Stimulated activated CD4-positive, alpha-beta T cell treated with anti-CD3 and anti-CD28 coated beads, Interleukin-2, amount 100 ng/mL, for 48 hours (primary cell): ENCODE measurements at regions not wholly inside any gene's neighbourhood (a gene's known extent, or its start where the extent isn't known, plus 50 kb on each side); places are given as distances from the start of the nearest gene placed in this dataset.

Experiments
- DNase-seq, 2 donors: peaks; one replicate each; pipeline ENCODE4 v3.0.0-alpha.2; 2020

DNA sequence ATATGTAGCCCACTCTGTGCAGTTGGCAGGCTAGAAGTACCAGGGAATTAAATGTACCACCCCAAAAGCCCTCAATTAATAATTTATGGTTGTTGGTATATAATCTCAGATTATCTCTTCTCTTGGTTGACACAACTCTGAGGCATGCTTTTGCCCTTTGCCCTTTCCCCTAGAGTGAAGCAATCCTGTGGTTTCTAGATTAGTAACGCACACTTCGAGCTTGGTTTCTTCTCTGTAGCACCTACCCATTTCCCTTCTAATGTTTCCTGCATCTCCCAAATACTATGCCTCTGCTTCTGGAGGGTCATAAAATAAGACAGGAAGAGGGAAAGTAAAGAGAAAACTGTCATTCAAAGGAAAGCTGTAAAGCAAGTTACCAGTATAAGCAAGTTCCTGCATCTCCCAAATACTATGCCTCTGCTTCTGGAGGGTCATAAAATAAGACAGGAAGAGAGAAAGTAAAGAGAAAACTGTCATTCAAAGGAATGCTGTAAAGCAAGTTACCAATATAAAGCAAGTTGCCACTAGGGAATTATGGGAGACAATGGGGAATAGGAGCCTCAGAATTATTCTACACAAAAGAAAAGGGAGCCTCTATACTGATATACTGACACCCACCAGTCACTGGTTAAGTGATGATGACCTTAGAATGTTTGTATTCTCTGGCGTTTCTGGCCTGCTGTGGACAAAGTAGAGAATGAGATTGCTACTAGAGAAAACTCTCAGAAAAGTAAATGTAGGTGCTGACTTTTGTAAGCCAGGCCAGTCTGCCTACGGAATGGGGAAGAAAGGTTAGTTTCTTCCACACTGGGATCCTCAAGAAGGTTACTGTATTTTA is 862.6 kb upstream of the MAN1A1 start:
- no peak for DNase-seq

DNA sequence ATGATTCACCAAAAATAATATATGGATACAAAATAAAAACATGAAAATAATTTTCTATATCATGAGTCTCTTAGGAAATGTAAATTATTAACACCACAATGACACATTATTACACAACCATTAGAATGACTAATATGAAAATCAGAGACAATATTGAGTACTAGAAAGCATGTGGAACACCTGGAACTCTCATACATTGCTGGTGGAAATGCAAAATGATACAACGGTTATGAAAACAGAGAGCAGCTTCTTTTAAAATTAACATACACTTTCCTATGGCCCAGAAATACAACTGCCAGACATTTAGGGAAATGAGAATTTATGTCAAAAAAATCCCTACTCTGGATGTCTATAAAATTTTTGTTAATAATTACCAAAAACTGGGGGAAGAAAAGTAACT is 853.3 kb upstream of the MAN1A1 start:
- DNase-seq, result no peak

DNA sequence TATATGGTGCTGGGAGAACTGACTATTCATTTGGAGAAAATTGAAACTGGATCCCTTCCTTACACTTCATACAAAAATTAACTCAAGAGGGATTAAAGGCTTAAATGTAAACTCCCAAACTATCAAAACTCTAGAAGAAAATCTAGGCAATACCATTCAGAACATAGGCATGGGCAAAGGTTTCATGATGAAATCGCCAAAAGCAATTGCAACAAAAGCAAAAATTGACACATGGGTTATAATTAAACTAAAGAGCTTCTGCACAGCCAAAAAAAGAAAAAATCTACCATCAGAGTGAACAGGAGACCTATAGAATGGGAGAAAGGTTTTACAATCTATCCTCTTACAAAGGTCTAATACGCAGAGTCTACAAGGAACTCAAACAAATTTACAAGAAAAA is 851.3 kb upstream of the MAN1A1 start:
- DNase-seq, result no peak

DNA sequence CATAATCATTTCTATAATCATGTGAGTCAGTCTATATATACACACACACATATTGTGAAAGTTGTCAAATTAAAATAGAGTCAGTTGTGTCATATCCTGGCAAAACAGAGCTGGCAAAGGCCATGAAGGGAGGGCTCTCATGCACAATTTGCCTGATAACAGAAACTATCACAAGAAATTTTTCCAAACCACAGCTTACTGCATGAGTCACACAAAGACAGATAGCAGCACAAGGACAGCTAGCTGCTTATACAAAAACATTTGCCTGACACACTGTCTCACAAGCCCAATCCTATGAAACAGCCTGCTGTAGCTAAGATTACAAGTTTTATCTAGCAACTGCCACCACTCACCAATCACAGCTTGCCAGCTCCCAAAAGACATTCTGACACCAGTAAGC is 848.5 kb upstream of the MAN1A1 start:
- no peak for DNase-seq

DNA sequence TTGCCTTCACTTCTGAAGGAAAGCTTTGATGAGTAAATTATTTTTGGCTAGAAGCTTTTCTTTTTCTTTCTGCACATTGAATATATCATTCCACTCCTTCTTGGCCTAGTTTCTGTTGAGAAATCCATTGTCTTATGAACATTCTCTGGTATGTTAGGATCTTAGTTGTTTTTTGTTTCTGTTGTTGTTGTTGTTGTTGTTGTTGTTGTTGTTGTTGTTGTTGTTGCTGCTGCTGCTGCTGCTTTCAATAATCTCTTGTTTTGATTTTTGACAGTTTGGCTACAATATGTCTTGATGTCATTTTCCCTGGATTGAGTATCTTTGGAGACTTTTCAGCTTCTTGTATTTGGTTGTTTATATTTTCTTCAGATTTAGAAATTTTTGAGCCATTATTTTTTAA is 836.5 kb upstream of the MAN1A1 start:
- no peak for DNase-seq

DNA sequence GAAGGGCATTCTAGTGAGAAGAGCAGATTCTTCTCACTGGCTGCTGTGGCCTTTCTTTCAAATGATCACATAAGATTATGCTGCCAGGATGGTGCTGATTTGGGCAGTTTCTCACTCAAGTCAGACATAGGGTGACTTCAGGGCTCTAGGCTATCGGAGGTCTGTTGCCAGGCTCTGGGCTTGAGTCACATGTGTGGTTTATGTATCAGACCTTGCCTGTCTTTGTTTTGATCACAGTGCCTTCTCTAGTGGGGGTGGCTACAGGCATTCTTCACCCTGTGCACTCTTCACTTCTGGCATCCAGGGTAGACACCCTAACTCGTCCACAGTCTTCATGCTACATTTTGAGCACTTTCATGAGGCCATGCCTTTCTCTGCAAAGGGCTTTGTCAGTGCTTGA is 823.7 kb upstream of the MAN1A1 start:
- no peak for DNase-seq

DNA sequence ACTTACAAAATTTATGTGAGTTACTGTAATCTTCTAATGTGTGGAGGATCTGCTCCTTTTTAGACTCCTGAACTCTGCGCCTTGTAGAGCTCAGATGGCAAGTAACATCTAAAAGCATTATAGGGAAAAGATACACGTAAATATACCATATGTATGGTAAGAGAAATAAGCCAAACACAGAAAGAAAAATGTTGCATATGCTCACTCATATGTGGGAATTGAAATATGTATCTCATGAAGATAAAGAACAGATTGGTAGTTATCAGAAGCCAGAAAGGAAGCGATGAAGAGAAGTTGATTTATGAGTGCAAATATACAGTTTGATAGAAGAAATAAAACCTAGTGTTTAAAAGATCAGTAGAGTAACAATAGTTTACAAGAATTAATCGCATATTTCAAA is 815.0 kb upstream of the MAN1A1 start:
- no peak for DNase-seq

DNA sequence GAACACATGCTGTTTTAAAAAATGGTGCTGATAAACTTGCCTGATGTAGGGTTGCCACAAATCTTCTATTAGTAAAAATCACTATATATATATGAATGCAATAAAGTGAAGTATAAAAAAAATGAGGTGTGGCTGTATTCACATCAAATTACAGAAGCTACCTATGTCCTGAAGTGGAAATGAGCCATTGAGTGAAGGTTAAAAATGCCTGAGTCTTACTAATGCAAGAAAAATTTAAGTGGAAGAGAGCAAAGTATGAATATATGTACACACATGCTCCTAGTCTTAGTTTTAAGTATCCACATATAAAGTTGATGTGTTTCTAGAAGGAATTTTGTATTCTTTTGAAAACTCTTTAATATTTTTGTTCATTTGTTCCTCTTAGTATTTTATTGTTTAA is 808.3 kb upstream of the MAN1A1 start:
- no peak for DNase-seq

DNA sequence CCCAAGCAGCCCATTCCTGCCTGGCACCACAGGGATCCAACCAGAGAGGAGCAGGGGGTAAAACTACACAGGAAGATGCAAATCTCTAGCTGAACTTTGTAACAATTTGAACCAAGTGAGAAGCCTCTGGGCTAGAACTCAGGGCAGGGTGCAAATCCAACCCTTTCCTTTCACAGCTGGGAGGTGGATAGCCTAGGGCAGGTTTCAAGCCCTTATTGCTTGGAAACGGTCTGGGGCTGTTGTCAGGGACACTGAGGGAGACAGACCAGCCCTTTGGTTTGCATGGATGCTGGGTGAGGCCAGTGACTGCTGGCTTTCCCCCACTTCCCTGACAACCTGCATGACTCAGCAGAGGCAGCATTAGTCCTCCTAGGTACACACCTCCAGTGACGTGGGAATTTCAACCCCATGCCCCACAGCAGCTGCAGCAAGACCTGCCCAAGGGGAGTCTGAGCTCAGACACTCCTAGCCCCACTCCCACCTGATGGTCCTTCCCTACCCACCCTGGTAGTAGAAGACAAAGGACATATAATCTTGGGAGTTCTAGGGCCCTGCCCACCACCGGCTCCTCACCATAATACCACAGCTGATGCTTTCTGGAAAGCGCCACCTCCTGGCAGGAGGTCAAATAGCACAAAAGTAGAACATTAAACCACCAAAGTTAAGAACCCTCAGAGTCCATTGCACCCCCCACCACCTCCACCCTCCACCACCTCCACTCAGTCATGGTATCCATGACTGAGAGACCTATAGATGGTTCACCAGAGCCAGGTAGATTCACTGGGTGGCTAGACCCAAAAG is 797.7 kb upstream of the MAN1A1 start:
- DNase-seq, result no peak

DNA sequence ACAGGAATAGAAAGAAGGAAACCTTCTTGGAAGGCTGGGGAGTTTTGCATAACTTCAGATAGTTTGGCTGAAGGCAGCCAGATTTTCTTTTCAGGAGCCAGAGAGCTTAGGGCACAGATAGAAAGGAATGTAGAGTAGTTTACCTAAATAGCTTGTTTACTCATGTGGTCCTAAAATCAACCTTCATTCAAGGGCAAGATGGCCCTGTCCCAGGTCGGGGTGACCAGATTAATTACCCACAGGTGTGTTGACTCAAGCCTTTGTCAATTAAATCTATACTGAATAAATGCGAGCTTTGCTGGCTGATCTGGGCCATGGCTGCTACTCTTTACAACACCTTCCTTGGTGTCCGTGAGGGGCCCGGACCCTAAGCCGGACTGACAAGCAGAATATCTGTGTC is 792.0 kb upstream of the MAN1A1 start:
- DNase-seq, result no peak

DNA sequence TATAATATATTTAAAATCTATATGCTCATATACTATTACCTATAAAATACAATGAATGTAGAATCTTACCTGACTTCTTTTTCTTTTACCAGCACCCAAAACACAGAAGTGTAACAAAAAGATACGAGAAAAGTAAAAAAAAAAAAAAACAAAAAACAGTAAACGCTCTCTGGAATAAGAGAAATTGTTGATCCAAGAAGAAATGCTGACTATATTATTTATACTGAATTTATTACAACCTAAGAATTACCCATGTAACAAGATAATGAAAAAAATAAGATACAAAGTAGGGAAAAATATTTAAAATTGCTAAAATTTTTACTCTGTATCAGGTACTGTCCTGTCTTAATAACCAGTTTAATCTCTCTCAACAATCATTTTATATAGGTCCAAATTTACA is 787.9 kb upstream of the MAN1A1 start:
- no peak for DNase-seq

DNA sequence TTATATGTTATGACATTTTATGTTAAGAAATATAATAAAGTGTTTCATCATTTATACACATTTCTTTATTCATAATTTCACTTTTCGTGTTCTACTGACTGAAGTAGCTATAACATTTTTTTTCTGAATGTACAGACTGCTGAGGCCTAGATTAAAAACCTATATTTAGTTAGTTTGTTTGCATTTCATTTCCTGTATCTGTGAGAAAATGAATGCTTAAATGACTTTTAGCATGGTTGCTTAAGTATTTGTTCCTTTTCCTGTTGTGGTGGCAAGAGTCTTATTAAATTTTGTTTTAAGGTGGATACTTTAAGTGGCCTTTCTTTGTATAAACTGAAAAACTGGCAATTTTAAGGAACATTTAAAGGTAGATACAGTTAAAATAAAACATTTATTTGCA is 779.7 kb upstream of the MAN1A1 start:
- no peak for DNase-seq

DNA sequence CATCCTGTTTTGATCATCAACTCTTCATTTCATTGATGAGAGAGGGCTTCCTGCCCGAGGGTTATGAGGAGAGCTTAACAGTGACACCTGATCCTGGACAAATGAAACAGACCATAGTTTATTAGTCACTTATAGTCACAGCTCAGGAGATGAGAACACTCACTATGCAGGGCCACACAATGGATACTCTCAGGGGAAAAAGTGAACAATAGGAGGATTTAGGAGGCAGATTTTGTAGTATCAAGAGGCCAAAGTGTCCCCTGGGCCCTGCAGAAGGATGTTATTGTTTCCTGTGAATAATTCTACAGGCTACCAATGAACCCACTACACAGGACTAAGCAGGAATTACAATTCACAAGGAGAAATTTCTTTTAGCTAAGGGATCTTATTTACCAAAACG is 772.8 kb upstream of the MAN1A1 start:
- no peak for DNase-seq

DNA sequence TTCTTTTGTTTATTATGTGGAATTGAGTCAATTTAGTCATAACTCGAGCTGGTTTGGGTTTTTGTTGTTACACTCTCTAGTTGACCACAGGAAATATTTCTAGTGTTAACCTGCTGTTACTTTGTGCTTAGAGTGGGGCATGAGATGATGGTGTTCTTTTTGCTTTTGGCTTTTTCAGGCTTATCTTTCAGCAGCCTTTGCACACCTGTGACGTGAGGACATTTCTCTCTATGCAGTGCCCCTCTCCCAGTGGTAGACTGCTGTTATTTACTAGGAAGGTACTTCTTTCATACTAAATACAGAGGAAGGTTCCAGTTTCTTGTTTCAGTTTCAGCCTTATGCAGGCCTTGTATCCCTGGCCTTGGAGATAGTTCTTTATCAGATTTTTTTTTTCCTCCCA is 766.8 kb upstream of the MAN1A1 start:
- DNase-seq, result no peak

DNA sequence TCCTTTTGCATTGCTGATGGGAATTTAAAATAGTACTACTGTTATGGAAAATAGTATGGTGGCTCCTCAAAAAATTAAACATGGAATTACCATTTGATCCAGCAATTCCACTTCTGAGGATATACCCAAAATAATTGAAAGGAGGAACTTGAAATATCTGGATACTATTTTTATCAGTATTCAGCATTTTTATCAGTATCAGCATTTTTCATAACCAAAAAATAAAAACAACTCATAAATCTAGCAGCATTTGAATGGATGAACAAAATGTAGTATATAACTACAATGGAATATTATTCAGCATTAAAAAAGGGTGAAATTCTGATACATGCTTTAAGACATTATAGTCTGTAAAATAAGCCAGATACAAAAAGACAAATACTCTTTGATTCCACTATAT is 763.4 kb upstream of the MAN1A1 start:
- DNase-seq, result no peak

DNA sequence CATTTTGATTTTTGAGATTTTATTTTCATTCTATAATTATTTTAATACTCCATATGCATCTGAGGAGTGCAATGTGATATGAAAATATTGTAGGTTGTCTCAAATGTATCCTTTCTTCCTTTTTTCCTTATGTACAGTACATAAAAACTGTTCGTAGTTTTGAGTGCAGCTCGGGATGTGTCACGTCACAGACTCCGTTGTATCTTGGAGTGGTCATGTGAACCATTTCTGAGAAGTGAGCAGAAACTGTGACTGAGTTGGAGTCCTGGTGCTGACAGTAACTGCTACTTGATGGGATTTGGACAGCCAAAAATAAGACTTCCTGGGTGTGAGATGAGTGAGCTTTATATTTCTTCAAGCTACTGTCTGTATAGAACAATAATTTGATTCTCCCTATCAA is 761.4 kb upstream of the MAN1A1 start:
- no peak for DNase-seq

DNA sequence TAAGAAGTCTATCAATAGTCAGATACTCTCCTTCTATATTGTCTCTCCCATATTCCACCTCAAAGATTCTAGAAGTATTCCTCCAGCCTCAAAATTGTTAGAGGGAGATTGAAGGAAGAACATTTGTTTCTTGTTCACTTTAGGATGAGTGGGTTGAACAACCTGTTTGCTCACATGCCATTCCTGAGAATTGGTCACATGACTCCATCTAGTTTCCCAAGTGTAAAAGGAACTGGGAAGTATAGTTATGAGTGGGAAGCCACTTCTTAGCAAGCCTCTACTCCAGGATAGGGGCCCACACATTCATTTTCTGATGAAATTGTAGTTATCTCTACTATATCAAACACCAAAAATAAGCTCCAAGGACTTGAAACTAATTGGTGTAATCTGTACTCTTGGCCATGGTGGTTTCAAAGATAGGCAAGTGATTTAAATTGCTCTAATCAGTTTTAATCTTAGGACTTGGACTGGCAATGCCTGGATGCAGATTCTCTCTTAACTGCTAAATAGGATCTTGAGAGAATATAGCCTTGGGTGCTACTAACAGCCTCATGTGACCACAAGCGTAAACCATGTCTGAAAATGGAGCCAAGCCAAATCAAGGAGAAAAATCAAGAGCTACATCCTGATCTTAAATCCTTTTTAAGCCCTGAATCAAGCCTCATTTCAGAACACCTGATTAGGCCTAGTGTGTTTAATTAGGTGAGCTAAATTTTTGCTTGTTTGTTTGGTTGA is 758.7 kb upstream of the MAN1A1 start:
- no peak for DNase-seq

DNA sequence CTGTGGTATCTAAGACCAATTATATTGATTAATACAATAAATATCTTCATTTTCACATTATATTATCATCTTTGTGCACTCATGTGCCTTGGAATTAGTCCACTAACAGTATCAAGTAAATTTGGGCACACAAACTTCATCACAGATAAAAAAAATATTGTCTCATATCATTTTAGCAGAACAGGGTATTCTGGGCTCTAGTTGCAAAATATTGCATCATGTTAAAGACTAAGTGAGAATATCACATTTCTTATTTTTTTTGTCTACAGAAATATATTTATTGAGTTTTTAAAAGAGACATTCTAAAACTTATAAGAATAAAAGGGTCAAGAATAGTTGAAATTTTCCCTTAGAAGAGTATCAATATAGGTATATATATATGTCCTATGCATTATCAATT is 754.1 kb upstream of the MAN1A1 start:
- no peak for DNase-seq

DNA sequence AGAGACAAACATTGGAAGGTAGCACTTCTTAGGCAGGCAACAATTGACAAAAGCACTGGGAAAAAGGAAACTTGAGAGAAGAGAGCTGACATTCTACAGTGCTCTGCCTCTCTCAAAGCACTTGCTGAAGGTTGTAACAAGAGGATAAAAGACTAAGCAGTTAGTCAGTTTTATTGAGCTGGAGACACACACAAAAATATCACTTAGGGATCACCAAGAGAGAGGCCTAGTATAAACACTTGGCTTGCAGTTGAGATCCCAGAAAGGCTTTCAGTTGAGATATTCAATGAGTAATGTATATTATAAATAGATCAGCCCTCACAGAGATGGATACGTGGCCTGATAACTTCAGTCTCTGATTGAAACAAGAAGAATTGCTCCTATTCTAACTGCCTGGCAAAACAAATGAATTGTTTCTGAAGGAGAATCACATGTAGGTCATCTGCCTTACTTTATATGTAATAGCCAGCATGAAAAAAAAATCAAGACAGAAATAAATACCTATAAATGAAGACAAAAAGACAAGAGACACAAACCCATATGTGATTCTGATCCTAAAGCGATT is 747.2 kb upstream of the MAN1A1 start:
- DNase-seq, result no peak

DNA sequence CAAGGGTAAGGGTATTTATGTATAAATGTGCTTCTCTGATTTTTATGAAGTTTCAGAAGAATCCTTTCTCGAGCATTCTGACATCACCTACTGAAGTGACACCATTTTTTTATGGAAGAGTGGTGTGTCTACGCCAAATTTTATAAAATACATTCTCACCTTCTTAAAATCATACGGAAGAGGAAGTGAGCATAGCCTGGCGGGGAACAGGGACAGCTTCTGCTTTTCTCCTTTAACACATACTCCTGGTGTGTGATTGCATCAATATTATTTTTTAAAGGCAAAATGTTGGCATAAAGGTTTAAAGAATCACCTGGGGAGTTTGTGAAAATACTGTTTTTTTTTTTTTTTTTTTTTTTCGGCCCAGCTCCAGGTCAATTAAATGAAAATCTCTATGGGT is 733.6 kb upstream of the MAN1A1 start:
- no peak for DNase-seq

DNA sequence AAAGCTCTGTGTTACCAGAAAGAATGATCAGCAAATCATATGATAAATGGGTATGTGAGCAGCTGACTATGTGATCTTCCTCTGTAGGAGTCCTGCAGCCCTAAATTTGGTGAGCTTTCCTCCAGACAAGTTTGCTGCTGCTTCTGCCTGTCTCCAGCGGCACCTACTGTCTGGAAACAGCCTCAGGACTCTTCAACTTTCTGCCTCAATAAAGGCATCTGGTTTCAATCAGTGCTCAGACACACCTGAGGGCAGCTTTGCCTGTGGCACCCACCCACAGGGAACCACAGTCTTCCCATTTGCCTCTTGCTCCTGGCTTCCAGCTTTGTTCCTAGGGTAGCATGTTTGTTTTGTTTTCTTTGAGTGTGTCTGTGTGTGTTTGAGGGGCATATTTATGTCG is 727.9 kb upstream of the MAN1A1 start:
- no peak for DNase-seq

DNA sequence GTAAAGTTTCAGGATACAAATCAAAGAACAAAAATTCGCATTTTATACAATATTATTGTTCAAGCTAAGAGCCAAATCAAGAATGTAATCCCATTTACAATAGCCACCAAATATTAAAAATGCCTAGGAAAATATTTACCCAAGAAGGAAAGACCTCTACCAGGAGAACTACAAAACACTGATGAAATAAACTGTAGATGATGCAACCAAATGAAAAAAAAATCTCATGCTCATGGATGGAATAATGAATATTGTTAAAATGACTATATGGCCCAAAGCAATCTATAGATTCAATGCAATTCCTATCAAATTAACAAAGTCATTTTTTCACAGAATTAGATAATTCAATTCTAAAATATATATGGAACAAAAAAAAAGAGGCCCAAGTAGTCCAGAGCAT is 708.8 kb upstream of the MAN1A1 start:
- no peak for DNase-seq

DNA sequence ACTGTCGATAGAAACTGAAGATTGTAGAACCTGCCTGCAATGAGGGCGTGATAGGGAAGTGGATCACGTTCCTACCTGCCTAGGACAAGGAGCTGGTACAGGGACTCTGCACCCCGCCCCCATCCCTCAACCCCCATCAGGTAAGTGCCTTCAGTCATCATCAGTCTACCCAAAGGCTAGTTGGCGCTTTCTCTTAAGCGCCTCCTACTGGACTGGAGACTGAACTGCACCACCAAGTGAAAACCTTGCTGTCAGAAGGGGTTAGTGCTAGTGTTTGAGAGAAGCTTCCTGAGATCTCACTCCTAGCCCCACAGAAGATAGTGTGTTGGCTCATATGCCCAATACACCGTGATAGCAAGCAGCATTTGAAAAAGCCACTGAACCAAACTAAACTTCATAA is 706.5 kb upstream of the MAN1A1 start:
- DNase-seq, result peak in 1 of 2 donors; percentile 1

DNA sequence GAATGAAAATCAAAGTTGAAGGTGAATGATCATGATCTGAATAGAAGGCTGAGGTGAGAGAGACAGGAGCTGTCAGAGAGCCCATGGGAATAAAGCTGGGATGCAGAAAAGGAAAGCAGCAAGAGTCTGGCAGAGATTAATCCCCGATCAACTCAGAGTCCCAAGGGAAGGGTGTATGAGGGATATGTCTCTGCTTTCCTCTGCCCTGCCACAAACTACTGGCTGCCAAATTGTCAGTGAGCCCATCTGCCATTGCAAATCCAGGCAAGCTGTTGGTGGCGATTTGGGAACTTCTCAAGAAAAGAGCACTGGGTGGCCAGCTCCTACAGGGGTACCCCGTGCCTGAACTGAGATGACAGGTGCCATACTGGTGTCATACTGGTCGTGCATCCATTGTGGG is 705.5 kb upstream of the MAN1A1 start:
- no peak for DNase-seq
